Epithelial cell of esophagus (primary cell): ENCODE measurements at regions not wholly inside any gene's neighbourhood (a gene's known extent, or its start where the extent isn't known, plus 50 kb on each side); places are given as distances from the start of the nearest gene placed in this dataset.

Source experiments
- DNase-seq: peaks from one replicate; pipeline ENCODE4 v3.0.0; 2010; ENCODE audit warnings: low read depth
- H3K4me3 ChIP-seq: 2 replicates; pipeline ENCODE4 v1.5.1; 2011; ENCODE audit warnings: mild to moderate bottlenecking, low read length, control low read depth
- CTCF ChIP-seq: IDR thresholded peaks from 2 replicates; pipeline ENCODE4 v1.5.1; 2011; ENCODE audit warnings: low read depth, mild to moderate bottlenecking, low read length, control low read depth, inconsistent platforms; ENCODE audit not compliant: insufficient read depth; ENCODE audit errors: missing control alignments

- H3K4me3 ChIP-seq, result no peak overlapping the region
- DNase-seq, result no peak
- TF ChIP-seq CTCF, result no peak
Measured at GRCh38 chr9:93801581-93802284, 153.4 kb downstream of the BARX1 start.

- no peak for DNase-seq
Measured at GRCh38 chr9:93801120-93801519, 154.0 kb downstream of the BARX1 start.

GRCh38 chr9:93792358-93792757 lies 162.8 kb downstream of the BARX1 start:
- no peak overlapping the region for H3K4me3 ChIP-seq
- no peak for DNase-seq
- no peak for TF ChIP-seq CTCF

More at GRCh38 chr9:93801120-93801519, 154.0 kb downstream of the BARX1 start:
- no peak for TF ChIP-seq CTCF
- no peak overlapping the region for H3K4me3 ChIP-seq

GRCh38 chr9:93786204-93786603 lies 169.0 kb downstream of the BARX1 start:
- no peak overlapping the region for H3K4me3 ChIP-seq
- no peak for TF ChIP-seq CTCF
- DNase-seq, result no peak

GRCh38 chr9:93776873-93777272 lies 178.3 kb downstream of the BARX1 start:
- TF ChIP-seq CTCF, result no peak
- no peak for DNase-seq
- no peak overlapping the region for H3K4me3 ChIP-seq

- no peak overlapping the region for H3K4me3 ChIP-seq
- no peak for TF ChIP-seq CTCF
- DNase-seq, result no peak
Measured at GRCh38 chr9:93776256-93776655, 178.9 kb downstream of the BARX1 start.
